Activated T-helper 1 cell treated with anti-CD3 and anti-CD28 coated beads, Interleukin-12 subunit alpha, Interleukin-12 subunit beta, Interleukin-2, Interleukin-4 antibody, amounts not matched to agents 30 ng/mL and 10 ng/mL and 1 ng/mL, durations not matched to agents 14 hours and 24 hours and 36 hours (primary cell): ENCODE measurements at regions not wholly inside any gene's neighbourhood (a gene's known extent, or its start where the extent isn't known, plus 50 kb on each side); places are given as distances from the start of the nearest gene placed in this dataset.

Experiments
- DNase-seq: peaks from one replicate; pipeline ENCODE4 v3.0.0; 2021; ENCODE audit warnings: low spot score
- H3K27ac Mint-ChIP-seq: one replicate; pipeline ENCODE4 v1.8.0; 2021; ENCODE audit warnings: mild to moderate bottlenecking, mixed read lengths
- H3K27me3 Mint-ChIP-seq: one replicate; pipeline ENCODE4 v1.8.0; 2022; ENCODE audit warnings: mild to moderate bottlenecking, moderate library complexity, mixed read lengths; ENCODE audit not compliant: insufficient read depth
- H3K36me3 Mint-ChIP-seq: one replicate; pipeline ENCODE4 v1.8.0; 2021; ENCODE audit warnings: low read depth, mixed read lengths
- H3K4me1 Mint-ChIP-seq: one replicate; pipeline ENCODE4 v1.8.0; 2021; ENCODE audit warnings: low read depth, mixed read lengths
- H3K4me3 Mint-ChIP-seq: one replicate; pipeline ENCODE4 v1.8.0; 2021; ENCODE audit warnings: mild to moderate bottlenecking, moderate library complexity, mixed read lengths
- H3K9me3 Mint-ChIP-seq: one replicate; pipeline ENCODE4 v1.8.0; 2021; ENCODE audit warnings: mixed read lengths
- intact Hi-C: fragments of 100-400 bp; cut with micrococcal nuclease; formaldehyde crosslinking; loops from one replicate; pipeline ENCODE4 v1.15.1; 2024

GRCh38 chr22:48262596-48263430 is 1500.4 kb downstream of the TBC1D22A start:
- Mint-ChIP-seq H3K36me3 (no peaks in the 10 kb centered on the region), H3K27me3 (no peaks in the 10 kb centered on the region), H3K27ac (no peak overlapping the region), H3K9me3 (no peaks in the 10 kb centered on the region), H3K4me1 (no peaks in the 10 kb centered on the region), H3K4me3 (no peak overlapping the region)
- DNase-seq = no peak
- intact Hi-C loops = no loop called here

GRCh38 chr22:48261706-48262105 is 1499.3 kb downstream of the TBC1D22A start:
- intact Hi-C loops = no loop called here
- H3K4me1 Mint-ChIP-seq = no peaks in the 10 kb centered on the region
- H3K36me3 Mint-ChIP-seq = no peaks in the 10 kb centered on the region
- H3K27me3 Mint-ChIP-seq = no peaks in the 10 kb centered on the region
- no peak for DNase-seq
- H3K4me3 Mint-ChIP-seq = no peak overlapping the region
- H3K27ac Mint-ChIP-seq = no peak overlapping the region
- no peaks in the 10 kb centered on the region for H3K9me3 Mint-ChIP-seq

- no peaks in the 10 kb centered on the region for H3K27me3 Mint-ChIP-seq
- H3K9me3 Mint-ChIP-seq = no peaks in the 10 kb centered on the region
- intact Hi-C loops = no loop called here
- no peak overlapping the region for H3K4me3 Mint-ChIP-seq
- no peaks in the 10 kb centered on the region for H3K36me3 Mint-ChIP-seq
- DNase-seq = no peak
- H3K4me1 Mint-ChIP-seq = no peaks in the 10 kb centered on the region
- H3K27ac Mint-ChIP-seq = no peak overlapping the region
Measured at GRCh38 chr22:48261048-48261621, 1498.7 kb downstream of the TBC1D22A start.

- no peaks in the 10 kb centered on the region for H3K9me3 Mint-ChIP-seq
- intact Hi-C loops = no loop called here
Measured at GRCh38 chr22:48259991-48260670, 1497.7 kb downstream of the TBC1D22A start.

GRCh38 chr22:48258811-48259210 is 1496.4 kb downstream of the TBC1D22A start:
- Mint-ChIP-seq H3K9me3 (no peaks in the 10 kb centered on the region), H3K27me3 (no peaks in the 10 kb centered on the region), H3K4me1 (no peaks in the 10 kb centered on the region), H3K27ac (no peak overlapping the region), H3K4me3 (no peak overlapping the region), H3K36me3 (no peaks in the 10 kb centered on the region)
- DNase-seq = no peak
- intact Hi-C loops = no loop called here

More at GRCh38 chr22:48259991-48260670, 1497.7 kb downstream of the TBC1D22A start:
- Mint-ChIP-seq H3K27me3 (no peaks in the 10 kb centered on the region), H3K4me3 (no peak overlapping the region), H3K36me3 (no peaks in the 10 kb centered on the region), H3K27ac (no peak overlapping the region), H3K4me1 (no peaks in the 10 kb centered on the region)
- DNase-seq = no peak

- H3K4me3 Mint-ChIP-seq = no peak overlapping the region
- H3K4me1 Mint-ChIP-seq = no peaks in the 10 kb centered on the region
- DNase-seq = no peak
- no peaks in the 10 kb centered on the region for H3K9me3 Mint-ChIP-seq
- H3K27me3 Mint-ChIP-seq = no peaks in the 10 kb centered on the region
- intact Hi-C loops = no loop called here
- H3K36me3 Mint-ChIP-seq = no peaks in the 10 kb centered on the region
- no peak overlapping the region for H3K27ac Mint-ChIP-seq
Measured at GRCh38 chr22:48258064-48258701, 1495.7 kb downstream of the TBC1D22A start.

GRCh38 chr22:48257685-48258055 is 1495.2 kb downstream of the TBC1D22A start:
- H3K4me1 Mint-ChIP-seq = no peaks in the 10 kb centered on the region
- intact Hi-C loops = no loop called here
- no peak overlapping the region for H3K4me3 Mint-ChIP-seq
- H3K9me3 Mint-ChIP-seq = no peaks in the 10 kb centered on the region
- no peak for DNase-seq
- no peaks in the 10 kb centered on the region for H3K27me3 Mint-ChIP-seq
- H3K27ac Mint-ChIP-seq = no peak overlapping the region
- no peaks in the 10 kb centered on the region for H3K36me3 Mint-ChIP-seq

- no peaks in the 10 kb centered on the region for H3K4me1 Mint-ChIP-seq
- no peak overlapping the region for H3K27ac Mint-ChIP-seq
- no peak for DNase-seq
- H3K9me3 Mint-ChIP-seq = no peaks in the 10 kb centered on the region
- H3K27me3 Mint-ChIP-seq = no peaks in the 10 kb centered on the region
- intact Hi-C loops = no loop called here
- H3K36me3 Mint-ChIP-seq = no peaks in the 10 kb centered on the region
- no peak overlapping the region for H3K4me3 Mint-ChIP-seq
Measured at GRCh38 chr22:48256776-48257684, 1494.6 kb downstream of the TBC1D22A start.

- H3K4me1 Mint-ChIP-seq = no peaks in the 10 kb centered on the region
- no peaks in the 10 kb centered on the region for H3K36me3 Mint-ChIP-seq
- intact Hi-C loops = no loop called here
- H3K9me3 Mint-ChIP-seq = no peaks in the 10 kb centered on the region
- H3K4me3 Mint-ChIP-seq = no peak overlapping the region
- DNase-seq = no peak
- no peaks in the 10 kb centered on the region for H3K27me3 Mint-ChIP-seq
- no peak overlapping the region for H3K27ac Mint-ChIP-seq
Measured at GRCh38 chr22:48256041-48256739, 1493.7 kb downstream of the TBC1D22A start.

GRCh38 chr22:48254311-48254873 is 1491.9 kb downstream of the TBC1D22A start:
- DNase-seq = no peak
- Mint-ChIP-seq H3K27me3 (no peaks in the 10 kb centered on the region), H3K4me1 (no peaks in the 10 kb centered on the region), H3K27ac (no peak overlapping the region), H3K4me3 (no peak overlapping the region), H3K36me3 (no peaks in the 10 kb centered on the region), H3K9me3 (no peaks in the 10 kb centered on the region)
- intact Hi-C loops = no loop called here

GRCh38 chr22:48253573-48253972 is 1491.1 kb downstream of the TBC1D22A start:
- Mint-ChIP-seq H3K9me3 (no peaks in the 10 kb centered on the region), H3K27me3 (no peaks in the 10 kb centered on the region), H3K27ac (no peak overlapping the region), H3K4me1 (no peaks in the 10 kb centered on the region), H3K36me3 (no peaks in the 10 kb centered on the region), H3K4me3 (no peak overlapping the region)
- intact Hi-C loops = no loop called here
- DNase-seq = no peak

GRCh38 chr22:48253136-48253535 is 1490.7 kb downstream of the TBC1D22A start:
- no peaks in the 10 kb centered on the region for H3K27me3 Mint-ChIP-seq
- H3K36me3 Mint-ChIP-seq = no peaks in the 10 kb centered on the region
- no peaks in the 10 kb centered on the region for H3K9me3 Mint-ChIP-seq
- H3K27ac Mint-ChIP-seq = no peak overlapping the region
- no peaks in the 10 kb centered on the region for H3K4me1 Mint-ChIP-seq
- H3K4me3 Mint-ChIP-seq = no peak overlapping the region
- no peak for DNase-seq
- intact Hi-C loops = no loop called here
